ENCODE measurements at regions not wholly inside any gene's neighbourhood (a gene's known extent, or its start where the extent isn't known, plus 50 kb on each side); places are given as distances from the start of the nearest gene placed in this dataset.

GRCh38 chrY:12408236-12408635, 292.8 kb upstream of the USP9Y start:
- TF ChIP-seq EZH2 (IDR thresholded peaks at IDR 0.05; ENCODE audit: borderline replicate concordance, low read depth, low read length, severe bottlenecking): no peak
- no peak for TF ChIP-seq CTCF (IDR thresholded peaks at IDR 0.05; ENCODE audit: extremely low read depth in 1 of 2, insufficient read depth in 1 of 2, low read depth in 1 of 2, low read length in 2 of 2)

All from endothelial cell of umbilical vein (primary cell).